Breast epithelium (tissue), 4 donors: ENCODE measurements at regions not wholly inside any gene's neighbourhood (a gene's known extent, or its start where the extent isn't known, plus 50 kb on each side); places are given as distances from the start of the nearest gene placed in this dataset.

Experiments
- DNase-seq, 2 donors: peaks; one replicate each; pipeline ENCODE4 v3.0.0-alpha.2; 2019; ENCODE audit warnings: low spot score in 2 of 2
- H3K27ac ChIP-seq, 2 donors: fragments of 200-600 bp; sonication (generic) in 1 of 2; one replicate each; pipeline ENCODE4 v1.5.1; 2016 to 2019; ENCODE audit warnings: mild to moderate bottlenecking in 1 of 2
- H3K27me3 ChIP-seq, 2 donors: fragments of 200-600 bp; sonication (generic) in 1 of 2; one replicate each; pipeline versions ENCODE4 v1.5.1 to v1.6.0; 2017 to 2019; ENCODE audit warnings: control low read depth in 1 of 2, mild to moderate bottlenecking in 1 of 2
- H3K36me3 ChIP-seq: fragments of 200-600 bp; one replicate; pipeline ENCODE4 v1.5.1; 2019
- H3K4me1 ChIP-seq, 2 donors: fragments of 200-600 bp; sonication (generic); one replicate each; pipeline ENCODE4 v1.5.1; 2016 to 2019; ENCODE audit warnings: control low read depth in 1 of 2
- H3K4me3 ChIP-seq, 3 donors: fragments of 200-600 bp; sonication (generic); 1 replicate in 2 of 3; 2 replicates in 1 of 3; pipeline ENCODE4 v1.5.1; 2016 to 2019; ENCODE audit warnings: mild to moderate bottlenecking in 3 of 3, moderate library complexity in 2 of 3
- H3K9me3 ChIP-seq, 2 donors: fragments of 200-600 bp; sonication (generic) in 1 of 2; one replicate each; pipeline ENCODE4 v1.5.1; 2016 to 2019; ENCODE audit warnings: control low read depth in 1 of 2
- POLR2A ChIP-seq: fragments of 450-650 bp; IDR thresholded peaks from one replicate; pipeline ENCODE4 v1.6.1; 2016; ENCODE audit warnings: antibody characterized with exemption, mild to moderate bottlenecking, moderate library complexity
- POLR2AphosphoS5 ChIP-seq, 3 donors: sonication (generic); formaldehyde crosslinking; IDR thresholded peaks; one replicate each; pipeline ENCODE4 v1.6.1; 2017; ENCODE audit warnings: antibody characterized with exemption in 3 of 3
- intact Hi-C: fragments of 100-400 bp; cut with DNase I; formaldehyde crosslinking; loops from one replicate; pipeline ENCODE4 v1.15.1; 2023; ENCODE audit warnings: low total_unique reads
- TF ChIP-seq, protein P1 (sequence below), 3 donors: fragments of 450-650 bp; IDR thresholded peaks; one replicate each; pipeline ENCODE4 v1.5.1; 2016 to 2017; ENCODE audit warnings: antibody characterized with exemption in 3 of 3, mild to moderate bottlenecking in 3 of 3, moderate library complexity in 3 of 3

DNA sequence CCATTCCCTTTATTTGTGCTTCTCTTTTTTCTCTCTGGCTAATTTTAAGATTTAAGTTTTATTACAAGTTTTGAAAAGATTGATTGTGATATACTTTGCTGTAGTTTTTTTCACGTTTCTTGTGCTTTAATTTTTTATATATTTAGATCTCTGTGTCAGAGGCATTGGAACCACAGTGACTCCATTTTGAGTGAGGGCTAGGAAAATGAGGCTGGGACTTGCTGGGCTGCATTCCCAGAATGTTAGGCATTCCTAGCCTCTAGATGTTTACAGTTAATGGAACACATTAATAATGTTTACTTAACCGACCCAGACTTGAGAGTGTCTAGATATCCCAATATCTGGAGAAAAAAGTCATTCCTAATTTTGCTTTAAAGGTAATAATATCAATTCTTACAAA is 939.4 kb downstream of the BRINP3 start:
- Histone ChIP-seq H3K9me3 (no peaks in the 10 kb centered on the region), H3K27ac (no peak overlapping the region), H3K27me3 (no peaks in the 10 kb centered on the region), H3K36me3 (no peaks in the 10 kb centered on the region), H3K4me1 (no peaks in the 10 kb centered on the region), H3K4me3 (no peak overlapping the region)
- no peak for DNase-seq
- TF ChIP-seq, protein P1, sequence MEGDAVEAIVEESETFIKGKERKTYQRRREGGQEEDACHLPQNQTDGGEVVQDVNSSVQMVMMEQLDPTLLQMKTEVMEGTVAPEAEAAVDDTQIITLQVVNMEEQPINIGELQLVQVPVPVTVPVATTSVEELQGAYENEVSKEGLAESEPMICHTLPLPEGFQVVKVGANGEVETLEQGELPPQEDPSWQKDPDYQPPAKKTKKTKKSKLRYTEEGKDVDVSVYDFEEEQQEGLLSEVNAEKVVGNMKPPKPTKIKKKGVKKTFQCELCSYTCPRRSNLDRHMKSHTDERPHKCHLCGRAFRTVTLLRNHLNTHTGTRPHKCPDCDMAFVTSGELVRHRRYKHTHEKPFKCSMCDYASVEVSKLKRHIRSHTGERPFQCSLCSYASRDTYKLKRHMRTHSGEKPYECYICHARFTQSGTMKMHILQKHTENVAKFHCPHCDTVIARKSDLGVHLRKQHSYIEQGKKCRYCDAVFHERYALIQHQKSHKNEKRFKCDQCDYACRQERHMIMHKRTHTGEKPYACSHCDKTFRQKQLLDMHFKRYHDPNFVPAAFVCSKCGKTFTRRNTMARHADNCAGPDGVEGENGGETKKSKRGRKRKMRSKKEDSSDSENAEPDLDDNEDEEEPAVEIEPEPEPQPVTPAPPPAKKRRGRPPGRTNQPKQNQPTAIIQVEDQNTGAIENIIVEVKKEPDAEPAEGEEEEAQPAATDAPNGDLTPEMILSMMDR (IDR thresholded peaks at IDR 0.05) = no peak
- TF ChIP-seq POLR2A = no peak
- no peak for TF ChIP-seq POLR2AphosphoS5 (IDR thresholded peaks at IDR 0.05)
- intact Hi-C loops = no loop called here

DNA sequence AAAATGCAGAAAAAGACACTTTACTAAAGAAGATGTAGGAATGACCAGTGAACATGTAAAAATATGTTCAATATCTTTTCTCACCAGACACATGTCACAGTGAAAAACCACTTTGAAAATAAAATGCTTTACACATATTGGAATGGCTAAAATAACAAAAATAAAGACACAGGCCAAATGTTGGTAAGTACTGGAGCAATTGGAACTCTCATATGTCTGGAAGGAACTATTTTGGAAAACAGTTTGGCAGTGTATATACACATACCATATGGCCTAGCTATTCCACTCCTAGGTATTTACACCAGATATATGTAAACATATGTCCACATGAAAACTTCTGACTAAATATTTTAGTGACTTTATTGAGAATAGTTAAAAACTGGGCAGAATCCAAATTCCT is 927.2 kb downstream of the BRINP3 start:
- no peaks in the 10 kb centered on the region for H3K9me3 ChIP-seq

DNA sequence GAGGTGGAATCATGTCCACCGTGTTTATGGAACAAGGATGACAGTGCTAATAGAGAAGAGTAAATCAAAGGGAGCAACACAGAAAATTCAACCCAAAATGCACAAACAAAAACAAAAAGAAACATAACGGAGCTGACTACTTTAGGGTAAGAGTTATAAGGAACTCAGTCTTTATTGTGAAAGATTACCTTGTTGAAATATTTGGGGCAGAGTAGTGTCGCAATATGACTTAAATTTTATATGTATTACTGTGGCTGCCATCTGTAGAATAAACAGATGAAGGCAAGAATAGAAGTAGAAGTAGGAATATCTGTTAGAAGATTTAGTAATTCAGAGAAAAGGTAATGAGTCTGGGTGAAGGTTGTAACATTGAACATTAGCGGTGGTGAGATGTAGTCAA is 913.9 kb downstream of the BRINP3 start:
- Histone ChIP-seq H3K27ac (no peak overlapping the region), H3K27me3 (no peaks in the 10 kb centered on the region), H3K36me3 (no peaks in the 10 kb centered on the region), H3K4me3 (no peak overlapping the region), H3K4me1 (no peaks in the 10 kb centered on the region), H3K9me3 (no peaks in the 10 kb centered on the region)
- TF ChIP-seq, protein P1 (IDR thresholded peaks at IDR 0.05) = no peak
- TF ChIP-seq POLR2AphosphoS5 (IDR thresholded peaks at IDR 0.05) (no peak), POLR2A (no peak)
- intact Hi-C loops = no loop called here
- DNase-seq = no peak

More for the DNA sequence above, 927.2 kb downstream of the BRINP3 start:
- Histone ChIP-seq H3K36me3 (no peaks in the 10 kb centered on the region), H3K27ac (no peak overlapping the region), H3K4me3 (no peak overlapping the region), H3K4me1 (no peaks in the 10 kb centered on the region), H3K27me3 (no peaks in the 10 kb centered on the region)
- TF ChIP-seq POLR2AphosphoS5 (IDR thresholded peaks at IDR 0.05) (no peak), POLR2A (no peak)
- TF ChIP-seq, protein P1 (IDR thresholded peaks at IDR 0.05) = no peak
- intact Hi-C loops = no loop called here
- no peak for DNase-seq

DNA sequence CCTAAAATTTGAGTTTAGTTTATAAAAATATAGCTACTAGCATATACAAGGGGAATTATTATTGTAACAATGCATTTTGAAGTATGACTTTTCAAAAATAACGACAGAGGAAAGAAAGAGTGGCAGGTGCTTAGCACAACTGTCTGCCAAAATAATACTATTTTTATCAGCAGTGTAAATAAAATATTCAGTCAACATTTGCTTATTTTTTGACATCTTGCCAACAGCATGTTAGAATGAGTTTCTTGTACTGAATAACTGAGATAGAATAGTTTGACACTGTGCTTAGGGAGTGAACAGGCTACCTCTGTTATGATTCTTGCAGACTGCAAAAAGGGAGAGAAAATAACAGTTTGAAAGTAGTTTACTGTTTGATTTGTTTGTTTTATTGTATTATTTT is 909.8 kb downstream of the BRINP3 start:
- TF ChIP-seq, protein P1 (IDR thresholded peaks at IDR 0.05) = no peak
- TF ChIP-seq POLR2AphosphoS5 (IDR thresholded peaks at IDR 0.05) (no peak), POLR2A (no peak)
- H3K4me1 ChIP-seq = no peaks in the 10 kb centered on the region
- no peak overlapping the region for H3K4me3 ChIP-seq
- intact Hi-C loops = no loop called here
- no peak for DNase-seq
- no peak overlapping the region for H3K27ac ChIP-seq
- H3K27me3 ChIP-seq = no peaks in the 10 kb centered on the region
- H3K9me3 ChIP-seq = no peaks in the 10 kb centered on the region
- no peaks in the 10 kb centered on the region for H3K36me3 ChIP-seq

DNA sequence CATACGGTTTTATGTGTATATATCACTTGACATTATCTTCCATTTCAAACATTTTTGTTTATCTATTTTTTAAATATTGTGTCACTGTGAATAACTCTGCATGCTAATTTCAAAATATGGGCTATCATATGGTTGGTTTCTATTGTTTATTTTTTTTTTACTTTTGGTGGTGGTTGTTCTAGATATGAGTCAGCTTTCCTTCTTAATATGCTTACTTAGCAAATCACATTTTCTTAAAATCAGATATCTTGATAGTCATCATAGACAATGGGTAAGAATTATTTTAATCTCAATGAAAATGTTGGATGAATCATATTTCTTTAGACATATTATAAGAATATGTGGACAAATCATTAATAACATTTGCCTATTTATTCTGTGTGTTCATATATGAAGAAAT is 881.5 kb downstream of the BRINP3 start:
- TF ChIP-seq POLR2A = no peak
- no peak for TF ChIP-seq POLR2AphosphoS5 (IDR thresholded peaks at IDR 0.05)
- TF ChIP-seq, protein P1 (IDR thresholded peaks at IDR 0.05) = no peak
- H3K9me3 ChIP-seq = no peaks in the 10 kb centered on the region
- no peaks in the 10 kb centered on the region for H3K36me3 ChIP-seq
- H3K4me1 ChIP-seq = no peaks in the 10 kb centered on the region
- intact Hi-C loops = no loop called here
- H3K27ac ChIP-seq = no peak overlapping the region
- no peaks in the 10 kb centered on the region for H3K27me3 ChIP-seq
- H3K4me3 ChIP-seq = no peak overlapping the region
- DNase-seq = no peak
